ENCODE measurements at regions not wholly inside any gene's neighbourhood (a gene's known extent, or its start where the extent isn't known, plus 50 kb on each side); places are given as distances from the start of the nearest gene placed in this dataset.

DNA sequence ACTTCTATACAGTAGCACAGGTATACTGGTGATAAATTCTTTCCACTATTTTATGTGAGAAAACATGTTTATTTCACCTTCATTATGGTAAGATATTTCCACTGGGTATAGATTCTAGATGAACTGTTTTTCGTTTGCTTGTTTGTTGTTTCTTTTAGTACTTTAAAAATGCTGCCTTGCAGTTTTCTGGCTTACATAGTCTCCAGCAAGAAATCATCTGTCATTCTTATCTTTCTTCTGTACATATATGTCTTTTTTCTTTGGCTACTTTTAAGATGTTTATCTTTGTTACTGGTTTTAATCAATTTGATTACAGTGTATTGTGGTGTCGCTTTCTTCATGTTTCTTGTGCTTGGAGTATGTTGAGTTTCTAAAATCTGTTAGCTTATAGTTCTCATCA, 333.3 kb upstream of the HTR2A start:
- H3K36me3 Mint-ChIP-seq (ENCODE audit: low read depth), result no peaks in the 10 kb centered on the region
- ATAC-seq (no peak), DNase-seq (no peak)
- no peak overlapping the region for H3K27ac Mint-ChIP-seq
- CTCF ChIA-PET, result no interaction called here
- intact Hi-C loops (cut with micrococcal nuclease), result no loop called here
- H3K4me3 Mint-ChIP-seq, result no peak overlapping the region
- TF ChIP-seq, protein P1, sequence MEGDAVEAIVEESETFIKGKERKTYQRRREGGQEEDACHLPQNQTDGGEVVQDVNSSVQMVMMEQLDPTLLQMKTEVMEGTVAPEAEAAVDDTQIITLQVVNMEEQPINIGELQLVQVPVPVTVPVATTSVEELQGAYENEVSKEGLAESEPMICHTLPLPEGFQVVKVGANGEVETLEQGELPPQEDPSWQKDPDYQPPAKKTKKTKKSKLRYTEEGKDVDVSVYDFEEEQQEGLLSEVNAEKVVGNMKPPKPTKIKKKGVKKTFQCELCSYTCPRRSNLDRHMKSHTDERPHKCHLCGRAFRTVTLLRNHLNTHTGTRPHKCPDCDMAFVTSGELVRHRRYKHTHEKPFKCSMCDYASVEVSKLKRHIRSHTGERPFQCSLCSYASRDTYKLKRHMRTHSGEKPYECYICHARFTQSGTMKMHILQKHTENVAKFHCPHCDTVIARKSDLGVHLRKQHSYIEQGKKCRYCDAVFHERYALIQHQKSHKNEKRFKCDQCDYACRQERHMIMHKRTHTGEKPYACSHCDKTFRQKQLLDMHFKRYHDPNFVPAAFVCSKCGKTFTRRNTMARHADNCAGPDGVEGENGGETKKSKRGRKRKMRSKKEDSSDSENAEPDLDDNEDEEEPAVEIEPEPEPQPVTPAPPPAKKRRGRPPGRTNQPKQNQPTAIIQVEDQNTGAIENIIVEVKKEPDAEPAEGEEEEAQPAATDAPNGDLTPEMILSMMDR (IDR thresholded peaks at IDR 0.05), result no peak
- H3K9me3 Mint-ChIP-seq, result peaks cover 10% of the 10 kb centered on the region
- H3K27me3 Mint-ChIP-seq, result no peaks in the 10 kb centered on the region
- POLR2A ChIA-PET, result no interaction called here
- no peaks in the 10 kb centered on the region for H3K4me1 Mint-ChIP-seq (ENCODE audit: low read depth)

DNA sequence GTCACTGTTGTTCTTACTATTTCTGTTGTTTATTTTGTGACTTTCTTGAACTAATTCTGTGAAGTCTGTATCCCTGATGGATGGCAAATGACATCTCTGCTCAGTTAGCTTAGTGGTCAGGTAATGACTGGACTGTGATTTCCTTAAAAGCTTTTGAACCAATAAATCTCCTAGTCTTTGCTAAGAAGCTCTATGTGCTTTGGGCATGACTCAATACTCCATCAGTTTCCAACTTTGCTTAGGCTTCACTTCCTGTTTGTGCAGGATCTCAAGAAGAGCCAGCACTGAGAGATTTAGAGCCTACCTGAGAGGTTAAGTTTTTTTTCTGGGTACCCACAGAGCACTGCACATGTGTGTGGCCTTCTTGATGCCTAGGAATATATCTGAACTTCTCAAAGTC, 329.7 kb upstream of the HTR2A start:
- Mint-ChIP-seq H3K4me1 (ENCODE audit: low read depth) (no peaks in the 10 kb centered on the region), H3K27me3 (no peaks in the 10 kb centered on the region), H3K9me3 (peaks cover 10% of the 10 kb centered on the region), H3K27ac (no peak overlapping the region), H3K36me3 (ENCODE audit: low read depth) (no peaks in the 10 kb centered on the region), H3K4me3 (no peak overlapping the region)
- CTCF ChIA-PET, result no interaction called here
- ATAC-seq (no peak), DNase-seq (no peak)
- POLR2A ChIA-PET, result no interaction called here
- TF ChIP-seq, protein P1 (IDR thresholded peaks at IDR 0.05), result no peak
- intact Hi-C loops (cut with micrococcal nuclease), result no loop called here

DNA sequence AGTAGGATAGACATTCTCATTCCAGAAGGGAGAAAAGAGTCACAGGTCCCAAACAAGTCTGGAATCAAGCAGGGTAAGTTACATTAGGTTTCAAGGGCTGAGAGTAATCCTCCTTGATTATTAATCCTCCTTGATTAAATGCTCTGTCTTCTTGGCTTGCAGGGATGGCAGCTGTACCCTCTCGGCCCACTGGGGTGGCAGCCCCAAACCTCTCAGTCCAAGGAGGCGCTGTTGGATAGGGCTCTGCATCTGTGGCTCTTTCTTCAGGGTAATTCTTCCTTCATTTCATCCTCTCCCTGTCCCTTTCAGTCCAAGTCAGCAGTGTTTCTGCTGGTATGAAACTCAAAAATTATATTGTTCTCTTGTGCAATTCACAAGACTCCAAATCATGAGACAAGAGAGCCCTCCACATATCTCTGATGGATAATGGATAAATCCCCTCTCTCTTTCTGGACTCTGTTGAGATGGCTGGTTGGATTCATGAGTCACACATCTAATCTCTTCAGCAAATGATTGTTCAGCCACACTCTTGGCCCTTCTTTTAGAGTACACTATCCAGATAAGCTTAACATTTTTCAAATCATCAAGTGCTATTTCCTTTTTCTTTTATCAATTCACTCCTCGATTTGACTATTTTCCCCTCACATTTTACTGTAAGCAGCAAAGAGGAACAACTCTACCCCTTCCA, 323.7 kb upstream of the HTR2A start:
- DNase-seq, result no peak
- ChIA-PET CTCF (no interaction called here), POLR2A (no interaction called here)
- Mint-ChIP-seq H3K27me3 (no peaks in the 10 kb centered on the region), H3K4me3 (no peak overlapping the region), H3K4me1 (ENCODE audit: low read depth) (no peaks in the 10 kb centered on the region), H3K27ac (no peak overlapping the region), H3K9me3 (no peaks in the 10 kb centered on the region), H3K36me3 (ENCODE audit: low read depth) (no peaks in the 10 kb centered on the region)
- TF ChIP-seq, protein P1 (IDR thresholded peaks at IDR 0.05), result no peak
- ATAC-seq, result no peak
- intact Hi-C loops (cut with micrococcal nuclease), result no loop called here

DNA sequence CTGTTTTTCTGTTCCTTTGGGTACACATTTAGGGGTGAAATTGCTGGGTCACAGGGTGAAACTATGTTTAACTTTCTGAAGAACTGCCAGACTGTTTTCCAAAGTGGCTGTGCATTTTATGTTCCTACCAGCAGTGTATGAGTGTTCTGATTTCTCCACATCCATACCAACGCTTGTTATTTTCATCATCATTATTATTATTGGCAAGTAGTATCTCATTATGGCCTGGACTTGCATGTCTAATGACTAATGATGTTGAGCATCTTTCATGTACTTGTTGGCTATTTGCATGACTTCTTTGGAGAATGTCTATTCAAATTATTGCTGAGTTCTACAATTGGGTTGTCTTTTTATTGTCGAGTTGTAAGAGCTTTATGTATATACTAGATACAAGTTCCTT, 321.8 kb upstream of the HTR2A start:
- DNase-seq (no peak), ATAC-seq (no peak)
- Mint-ChIP-seq H3K36me3 (ENCODE audit: low read depth) (no peaks in the 10 kb centered on the region), H3K27me3 (no peaks in the 10 kb centered on the region), H3K4me3 (no peak overlapping the region), H3K27ac (no peak overlapping the region), H3K9me3 (no peaks in the 10 kb centered on the region), H3K4me1 (ENCODE audit: low read depth) (no peaks in the 10 kb centered on the region)
- intact Hi-C loops (cut with micrococcal nuclease), result no loop called here
- TF ChIP-seq, protein P1 (IDR thresholded peaks at IDR 0.05), result no peak
- ChIA-PET CTCF (no interaction called here), POLR2A (no interaction called here)

DNA sequence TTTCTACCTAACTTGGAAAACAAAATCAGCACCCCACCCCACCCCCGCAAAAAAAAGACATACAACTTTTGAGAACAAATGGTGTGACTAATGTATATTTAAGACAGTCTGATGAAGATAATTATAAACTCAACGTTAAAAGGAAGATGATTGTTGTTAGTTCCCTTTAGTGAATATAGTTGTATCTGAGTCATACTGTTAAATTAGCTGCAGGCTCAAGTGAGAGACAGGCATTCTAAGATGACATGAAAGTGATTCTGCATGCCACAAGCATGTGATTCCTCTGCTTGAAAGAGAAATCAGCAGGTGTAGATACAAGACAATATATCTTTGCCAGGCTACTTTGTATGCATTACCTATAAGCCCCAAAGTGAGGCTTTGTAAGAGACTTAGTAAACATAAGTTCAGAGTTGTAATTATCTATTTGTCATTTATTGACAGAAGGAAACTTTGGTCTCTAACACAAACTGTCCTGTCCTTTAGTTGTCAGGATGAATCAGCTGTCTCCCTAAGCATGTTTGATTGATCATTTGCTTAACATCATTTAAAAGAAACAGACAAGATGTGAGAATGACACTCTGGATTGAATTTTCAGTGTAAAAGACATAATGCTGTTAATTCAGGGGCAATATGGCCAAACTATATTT, 319.4 kb upstream of the HTR2A start:
- ATAC-seq, result no peak

More for the DNA sequence above, 319.4 kb upstream of the HTR2A start:
- H3K27ac Mint-ChIP-seq, result no peak overlapping the region
- TF ChIP-seq, protein P1 (IDR thresholded peaks at IDR 0.05), result no peak
- H3K27me3 Mint-ChIP-seq, result no peaks in the 10 kb centered on the region
- H3K36me3 Mint-ChIP-seq (ENCODE audit: low read depth), result no peaks in the 10 kb centered on the region
- POLR2A ChIA-PET, result no interaction called here
- intact Hi-C loops (cut with micrococcal nuclease), result no loop called here
- no peaks in the 10 kb centered on the region for H3K9me3 Mint-ChIP-seq
- no peak for DNase-seq
- CTCF ChIA-PET, result no interaction called here
- no peaks in the 10 kb centered on the region for H3K4me1 Mint-ChIP-seq (ENCODE audit: low read depth)
- H3K4me3 Mint-ChIP-seq, result no peak overlapping the region
